AG09319 (cell line): ENCODE measurements at regions not wholly inside any gene's neighbourhood (a gene's known extent, or its start where the extent isn't known, plus 50 kb on each side); places are given as distances from the start of the nearest gene placed in this dataset.

Experiments used
- DNase-seq: peaks from one replicate; pipeline ENCODE4 v3.0.0-alpha.2; 2010; ENCODE audit warnings: low read depth; ENCODE audit errors: extremely low read depth
- TF ChIP-seq, protein P1 (sequence below): IDR thresholded peaks from 2 replicates; pipeline ENCODE4 v1.5.1; 2011; ENCODE audit warnings: low read depth, mild to moderate bottlenecking, inconsistent platforms, low read length, moderate library complexity

DNA sequence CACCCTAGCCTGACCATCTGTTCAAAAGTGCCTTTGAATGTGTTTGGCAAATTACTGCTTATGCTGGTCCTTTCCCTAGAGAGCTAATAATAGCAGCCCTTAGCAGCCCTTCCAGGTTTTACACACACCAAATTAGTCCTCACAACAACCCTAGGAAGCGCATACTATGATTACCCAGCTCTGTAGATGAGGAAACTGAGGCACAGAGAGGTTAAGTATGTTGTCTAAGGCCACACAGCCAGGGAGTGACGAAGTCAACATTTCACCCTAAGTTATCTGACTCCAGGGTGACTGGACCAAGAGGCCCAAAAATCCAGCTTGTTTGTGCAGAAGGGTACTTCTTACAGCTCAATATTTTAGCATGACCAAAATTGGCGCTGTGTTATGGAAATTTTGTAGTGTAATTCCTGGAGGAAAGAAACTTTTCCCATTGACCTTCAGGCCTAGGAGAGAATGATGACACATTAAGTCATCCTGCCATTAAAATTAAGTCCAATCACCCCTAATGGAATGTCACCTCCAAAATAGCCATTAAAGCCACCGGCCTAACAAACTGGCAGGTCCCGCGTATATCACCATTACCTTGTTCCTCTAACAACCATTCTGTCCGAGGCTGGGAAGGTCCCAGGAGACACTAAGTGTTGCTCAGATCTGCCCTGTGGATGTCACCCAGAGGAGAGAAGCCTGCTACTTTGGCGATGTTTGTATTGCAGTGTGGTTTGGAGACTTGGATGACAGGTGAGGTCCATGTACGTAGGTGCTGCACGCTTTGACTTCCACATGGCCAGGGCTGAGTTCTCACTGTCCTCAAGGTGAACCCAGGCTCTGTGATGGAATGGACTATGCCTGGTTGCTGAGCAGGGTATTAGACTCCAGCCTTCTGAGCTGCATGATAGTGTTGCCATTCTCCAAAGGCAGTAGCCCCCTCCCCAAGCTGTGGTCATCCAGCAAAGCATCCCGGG is 258.3 kb downstream of the TOMM20 start:
- TF ChIP-seq, protein P1, sequence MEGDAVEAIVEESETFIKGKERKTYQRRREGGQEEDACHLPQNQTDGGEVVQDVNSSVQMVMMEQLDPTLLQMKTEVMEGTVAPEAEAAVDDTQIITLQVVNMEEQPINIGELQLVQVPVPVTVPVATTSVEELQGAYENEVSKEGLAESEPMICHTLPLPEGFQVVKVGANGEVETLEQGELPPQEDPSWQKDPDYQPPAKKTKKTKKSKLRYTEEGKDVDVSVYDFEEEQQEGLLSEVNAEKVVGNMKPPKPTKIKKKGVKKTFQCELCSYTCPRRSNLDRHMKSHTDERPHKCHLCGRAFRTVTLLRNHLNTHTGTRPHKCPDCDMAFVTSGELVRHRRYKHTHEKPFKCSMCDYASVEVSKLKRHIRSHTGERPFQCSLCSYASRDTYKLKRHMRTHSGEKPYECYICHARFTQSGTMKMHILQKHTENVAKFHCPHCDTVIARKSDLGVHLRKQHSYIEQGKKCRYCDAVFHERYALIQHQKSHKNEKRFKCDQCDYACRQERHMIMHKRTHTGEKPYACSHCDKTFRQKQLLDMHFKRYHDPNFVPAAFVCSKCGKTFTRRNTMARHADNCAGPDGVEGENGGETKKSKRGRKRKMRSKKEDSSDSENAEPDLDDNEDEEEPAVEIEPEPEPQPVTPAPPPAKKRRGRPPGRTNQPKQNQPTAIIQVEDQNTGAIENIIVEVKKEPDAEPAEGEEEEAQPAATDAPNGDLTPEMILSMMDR, result no peak
- no peak for DNase-seq

DNA sequence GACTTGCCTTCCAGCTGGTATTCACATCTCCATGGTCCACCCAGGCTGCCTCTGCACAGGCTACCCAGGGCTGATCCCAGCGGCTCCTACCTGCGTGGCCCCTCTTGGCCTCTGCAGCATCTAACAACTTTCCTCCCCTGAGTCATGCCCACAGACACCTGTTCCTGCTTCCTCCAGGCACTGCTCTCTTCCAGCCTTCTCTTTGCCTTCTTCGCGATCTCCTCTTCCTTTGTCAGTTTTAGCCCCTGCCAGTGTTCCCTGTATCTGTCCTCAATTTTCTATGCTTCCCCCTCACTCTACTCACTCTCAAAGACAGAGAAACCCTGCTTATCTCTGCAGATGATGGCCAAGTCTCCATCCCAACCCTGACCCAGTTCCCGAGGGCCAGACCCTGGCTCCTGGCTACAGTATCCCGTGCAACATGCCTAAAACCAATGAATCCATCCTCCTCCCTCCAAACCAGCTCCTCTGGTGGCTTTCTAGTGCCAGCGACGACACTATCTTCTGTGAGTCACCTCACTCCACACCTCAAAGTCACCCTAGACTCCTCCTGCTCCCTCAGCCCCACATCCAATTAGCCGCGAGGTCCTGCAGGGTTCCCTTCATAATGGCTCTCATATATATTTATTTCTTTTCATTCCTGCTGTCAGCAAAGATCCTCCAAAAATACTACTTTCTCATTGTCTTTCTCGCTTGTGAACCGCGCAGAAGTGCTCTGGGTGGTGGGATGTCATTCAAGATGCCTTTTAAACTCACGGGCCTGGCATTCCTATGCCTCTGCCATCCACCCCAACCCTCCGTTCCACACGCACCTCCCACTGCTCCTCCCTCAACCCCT is 259.2 kb downstream of the TOMM20 start:
- DNase-seq, result no peak
- TF ChIP-seq, protein P1, result no peak

DNA sequence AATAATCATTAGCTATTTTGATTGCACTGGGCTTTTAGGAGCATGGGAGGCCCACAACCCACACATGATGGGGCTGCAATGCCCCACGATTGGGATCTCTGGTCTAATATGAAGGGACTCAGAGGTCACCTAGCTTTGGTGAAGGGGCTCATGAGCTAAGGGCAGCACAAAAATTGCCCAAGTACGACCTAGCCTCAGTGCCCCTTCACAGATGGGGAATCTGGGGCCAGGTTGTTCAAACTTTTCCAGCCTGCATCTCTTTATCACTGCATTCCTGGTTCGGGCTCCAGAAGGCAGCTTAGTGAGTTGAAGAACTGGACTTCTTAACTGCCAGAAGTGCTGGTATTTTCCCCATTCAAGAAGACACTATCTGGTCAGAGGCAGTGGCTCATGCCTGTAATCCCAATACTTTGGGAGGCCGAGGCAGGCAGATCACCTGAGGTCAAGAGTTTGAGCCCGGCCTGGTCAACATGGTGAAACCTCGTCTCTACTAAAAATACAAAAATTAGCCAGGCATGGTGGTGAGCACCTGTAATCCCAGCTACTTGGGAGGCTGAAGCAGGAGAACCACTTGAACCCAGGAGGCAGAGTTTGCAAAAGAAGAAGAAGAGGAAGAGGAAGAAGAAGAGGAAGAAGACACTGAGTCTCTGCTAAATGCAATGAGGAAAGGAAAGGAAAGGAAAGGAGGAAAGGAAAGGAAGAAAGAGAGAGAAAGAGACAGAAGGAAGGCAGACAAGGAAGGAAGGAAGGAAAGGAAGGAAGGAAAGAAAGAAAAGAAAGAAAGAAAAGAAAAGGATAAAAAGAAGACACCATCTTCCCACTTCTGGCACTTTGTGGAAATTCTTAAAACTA is 258.5 kb upstream of the IRF2BP2 start:
- no peak for DNase-seq
- TF ChIP-seq, protein P1, result no peak

DNA sequence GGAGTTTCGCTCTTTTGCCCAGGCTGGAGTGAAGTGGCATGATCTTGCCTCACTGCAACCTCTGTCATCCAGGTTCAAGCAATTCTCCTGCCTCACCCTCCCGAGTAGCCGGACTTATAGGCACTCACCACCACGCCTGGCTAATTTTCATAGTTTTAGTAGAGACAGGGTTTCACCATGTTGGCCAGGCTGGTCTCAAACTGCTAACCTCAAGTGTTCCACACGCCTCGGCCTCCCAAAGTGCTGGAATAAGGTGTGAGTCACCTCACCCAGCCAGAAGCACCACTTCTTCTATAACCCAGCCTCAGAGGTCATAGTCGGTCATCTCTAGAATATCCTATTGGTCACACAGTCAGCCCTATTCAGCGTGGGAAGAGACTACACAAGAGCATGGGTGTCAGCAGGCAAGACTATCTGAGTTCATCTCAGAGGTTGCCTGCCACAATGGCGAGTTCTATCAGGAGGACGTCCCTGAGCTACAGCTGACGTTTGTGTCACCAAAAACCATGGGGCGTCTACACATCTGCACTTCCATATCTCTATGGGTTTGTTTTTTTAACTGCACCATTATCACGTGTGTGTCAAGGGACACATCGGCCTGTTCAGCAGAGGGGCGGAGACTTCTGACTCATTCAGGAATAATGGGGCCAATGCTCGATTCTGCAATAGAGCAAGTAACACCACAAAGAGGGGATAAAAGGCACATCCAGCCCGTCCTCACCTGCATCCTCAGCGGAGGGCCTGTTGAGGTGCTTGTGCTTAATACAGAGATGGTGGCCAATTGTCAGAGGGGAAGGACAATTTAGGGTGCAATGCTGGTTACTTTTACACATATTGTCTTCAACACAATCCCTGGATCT is 256.3 kb upstream of the IRF2BP2 start:
- TF ChIP-seq, protein P1, result no peak
- DNase-seq, result no peak

DNA sequence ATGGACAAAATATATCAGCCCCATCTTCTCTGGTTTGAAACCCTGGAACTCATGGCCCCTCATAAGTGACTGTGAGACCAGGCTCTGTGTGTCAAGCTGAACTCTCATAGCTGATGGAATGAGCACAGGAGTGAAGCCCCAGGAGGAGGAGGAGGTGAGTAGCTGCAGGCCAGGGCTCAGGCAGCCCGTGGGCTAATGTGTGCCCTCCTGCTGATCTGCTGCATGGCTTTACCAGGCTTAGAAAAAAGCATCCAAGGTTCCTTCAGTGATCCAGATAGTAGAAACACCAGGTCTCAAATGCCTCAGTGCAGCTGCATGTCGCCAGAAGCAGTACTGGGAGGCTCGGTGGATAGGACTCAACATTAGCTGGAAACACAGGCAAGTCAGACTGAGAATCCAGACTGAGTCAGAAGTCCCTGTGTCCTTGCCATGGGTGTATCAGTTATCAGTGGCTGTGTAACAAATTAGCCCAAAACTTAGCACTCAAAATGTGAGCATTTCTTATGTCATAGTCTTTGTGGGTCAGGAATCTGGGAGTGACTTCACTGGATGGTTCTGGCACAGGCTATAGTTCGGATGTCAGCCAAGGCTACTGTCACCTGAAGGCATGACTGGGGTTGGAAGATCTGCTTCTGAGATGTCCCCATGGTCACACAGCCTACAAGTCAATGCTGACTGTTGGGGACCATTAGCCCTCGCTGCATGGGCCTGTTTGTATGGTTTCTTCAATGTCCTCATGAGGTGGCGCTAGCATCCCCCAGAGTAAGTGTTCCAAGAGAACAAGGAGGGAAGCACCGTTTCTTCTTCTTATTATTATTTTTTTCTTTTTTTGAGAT is 255.4 kb upstream of the IRF2BP2 start:
- no peak for DNase-seq
- TF ChIP-seq, protein P1, result no peak

DNA sequence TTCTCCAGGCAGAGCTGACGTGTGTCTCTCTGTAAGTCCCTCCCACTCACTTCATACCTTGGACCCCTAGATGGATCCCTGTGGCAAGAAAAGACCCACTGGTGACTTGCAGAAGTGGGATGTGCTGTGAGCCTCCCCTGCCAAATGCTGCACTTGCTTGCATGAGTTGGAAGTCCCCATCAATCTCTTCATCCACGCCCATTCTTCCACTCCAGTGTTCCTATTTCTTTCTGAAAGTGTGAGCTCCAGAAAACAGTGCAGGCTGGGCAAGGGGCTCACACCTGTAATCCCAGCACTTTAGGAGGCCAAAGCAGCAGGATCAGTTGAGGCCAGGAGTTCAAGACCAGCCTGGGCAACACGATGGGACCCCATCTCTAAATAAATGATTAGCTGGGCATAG is 254.1 kb upstream of the IRF2BP2 start:
- TF ChIP-seq, protein P1, result no peak
- no peak for DNase-seq
